K562 (cell line): ENCODE measurements at regions not wholly inside any gene's neighbourhood (a gene's known extent, or its start where the extent isn't known, plus 50 kb on each side); places are given as distances from the start of the nearest gene placed in this dataset.

Experiments used
- ARID1B ChIP-seq: fragments of 450-650 bp; IDR thresholded peaks from 2 replicates; pipeline ENCODE4 v1.6.1; 2016; ENCODE audit warnings: antibody characterized with exemption, mild to moderate bottlenecking, inconsistent platforms
- ATF7 ChIP-seq: fragments of 450-650 bp; IDR thresholded peaks from 2 replicates; pipeline ENCODE4 v1.7.1; 2014; ENCODE audit warnings: mild to moderate bottlenecking, moderate library complexity
- CEBPB ChIP-seq: fragments of 450-650 bp; IDR thresholded peaks from 2 replicates; pipeline ENCODE4 v1.6.1; 2016; ENCODE audit warnings: missing genetic modification characterization, missing compliant biosample characterization
- GABPB1 ChIP-seq: sonication (generic); formaldehyde crosslinking; IDR thresholded peaks from 2 replicates; pipeline ENCODE4 v1.8.0; 2022; ENCODE audit warnings: mild to moderate bottlenecking, missing genetic modification reagents
- MAFK ChIP-seq: IDR thresholded peaks from 2 replicates; pipeline ENCODE4 v1.6.1; 2011; ENCODE audit warnings: low read length, improper control_type of control experiment
- SMAD4 ChIP-seq: fragments of 250-450 bp; sonication (Bioruptor Pico); conservative IDR thresholded peaks from 2 replicates; pipeline ENCODE4 v1.8.0; 2021; ENCODE audit warnings: inconsistent platforms, mild to moderate bottlenecking, moderate library complexity
- TBP ChIP-seq: optimal IDR thresholded peaks from 2 replicates; pipeline ENCODE3; 2011; ENCODE audit warnings: low read depth, low read length, improper control_type of control experiment
- YY1 ChIP-seq, 3 experiments: IDR thresholded peaks; 2 replicates each; pipeline ENCODE4 v1.6.1; 2011; ENCODE audit warnings: low read length in 2 of 3, mild to moderate bottlenecking in 2 of 3, moderate library complexity in 2 of 3, borderline replicate concordance in 1 of 3, control low read depth in 1 of 3, low read depth in 1 of 3; ENCODE audit not compliant: insufficient read depth in 3 of 3, insufficient replicate concordance in 2 of 3, control insufficient read depth in 1 of 3, insufficient read length in 1 of 3; ENCODE audit errors: extremely low read depth in 1 of 3
- ZBTB1 ChIP-seq: sonication (generic); formaldehyde crosslinking; IDR thresholded peaks from 2 replicates; pipeline ENCODE4 v1.8.1; 2023; ENCODE audit warnings: missing genetic modification reagents, low read depth, mild to moderate bottlenecking, borderline replicate concordance
- ZBTB40 ChIP-seq, 2 experiments: fragments of 450-650 bp in 1 of 2; sonication (generic) in 1 of 2; formaldehyde crosslinking in 1 of 2; IDR thresholded peaks; 2 replicates each; pipeline versions ENCODE4 v1.7.1 to v1.9.0; 2016 to 2022; ENCODE audit warnings: inconsistent platforms in 1 of 2, mild to moderate bottlenecking in 1 of 2, missing genetic modification reagents in 1 of 2

DNA sequence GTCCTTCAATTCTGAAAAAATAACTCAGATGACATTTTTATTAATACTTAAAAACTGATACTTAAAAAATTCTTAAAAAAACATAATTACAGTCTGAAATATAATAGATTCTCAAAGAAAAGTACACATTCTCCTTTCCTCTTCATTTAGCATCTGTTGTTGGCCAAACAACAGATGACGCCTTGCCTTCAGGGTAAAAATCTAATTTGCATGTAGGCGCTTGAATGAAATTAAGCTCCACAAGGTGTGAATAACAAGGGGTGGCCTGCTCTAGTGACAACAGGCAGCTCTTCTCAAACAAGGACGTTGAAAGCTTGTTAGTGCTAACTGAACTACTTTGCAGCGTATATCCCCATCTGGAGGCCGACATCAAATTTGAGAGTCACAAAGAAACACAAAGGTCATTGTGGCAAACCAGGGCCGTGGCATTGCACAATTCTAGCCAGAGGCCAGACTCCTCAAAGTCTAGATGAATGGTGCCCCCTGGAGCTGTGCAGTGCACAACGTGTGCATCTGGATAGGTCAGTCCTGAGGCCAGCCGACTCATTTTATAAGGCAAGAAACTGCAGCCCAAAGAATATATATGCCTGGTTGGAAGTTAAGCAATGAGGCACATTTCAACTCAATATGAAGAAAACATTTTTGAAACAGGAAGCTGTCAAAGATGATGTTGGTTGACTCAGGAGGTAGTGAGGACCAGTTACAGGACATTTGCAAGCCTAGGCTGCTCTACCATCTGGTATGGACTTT is 459.2 kb upstream of the RUNX1 start (continued):
- peak; percentile 12 for TF ChIP-seq TBP
- TF ChIP-seq MAFK = peak; percentile 48; the same call in 1 of the 2 replicates
- TF ChIP-seq ZBTB1 (CRISPR knock-in tag) = 0 out of 2 replicates have a peak, but pooled peaks have one; percentile 23
- peak; percentile 88 for TF ChIP-seq SMAD4 (CRISPR knock-in tag)
- TF ChIP-seq ATF7 = peak; percentile 53; the same call in 1 of the 2 replicates
- TF ChIP-seq ZBTB40 (IDR thresholded peaks at IDR 0.05) = no peak
- no peak for TF ChIP-seq ZBTB40 (CRISPR knock-in tag; IDR thresholded peaks at IDR 0.05)
- 0 out of 2 replicates have a peak, but pooled peaks have one; percentile 17 for TF ChIP-seq ARID1B
- peak in 1 of 3 experiments; percentile 6 for TF ChIP-seq YY1 (IDR thresholded peaks at IDR 0.05; ENCODE audit: borderline replicate concordance in 1 of 3, control insufficient read depth in 1 of 3, extremely low read depth in 1 of 3, insufficient read depth in 3 of 3, insufficient read length in 1 of 3, insufficient replicate concordance in 2 of 3, low read depth in 1 of 3, low read length in 2 of 3)
- TF ChIP-seq GABPB1 (CRISPR knock-in tag) = 0 out of 2 replicates have a peak, but pooled peaks have one; percentile 15
- TF ChIP-seq CEBPB = peak; percentile 100
